Keratinocyte (primary cell): ENCODE measurements at regions not wholly inside any gene's neighbourhood (a gene's known extent, or its start where the extent isn't known, plus 50 kb on each side); places are given as distances from the start of the nearest gene placed in this dataset.

ENCODE experiments used
- EZH2 ChIP-seq: IDR thresholded peaks from one replicate; pipeline ENCODE4 v1.6.1; 2012; ENCODE audit warnings: inconsistent platforms, mild to moderate bottlenecking, low read length, moderate library complexity
- TF ChIP-seq, protein P1 (sequence below), 3 experiments: IDR thresholded peaks in 1 of 3; conservative IDR thresholded peaks in 1 of 3; optimal IDR thresholded peaks in 1 of 3; 2 replicates in 2 of 3; 3 replicates in 1 of 3; pipeline versions ENCODE3 to v1.5.1; 2011; ENCODE audit warnings: low read length in 3 of 3, mild to moderate bottlenecking in 3 of 3, moderate library complexity in 2 of 3, control low read depth in 1 of 3, inconsistent platforms in 1 of 3; ENCODE audit not compliant: insufficient read depth in 2 of 3; ENCODE audit errors: extremely low read depth in 1 of 3

DNA sequence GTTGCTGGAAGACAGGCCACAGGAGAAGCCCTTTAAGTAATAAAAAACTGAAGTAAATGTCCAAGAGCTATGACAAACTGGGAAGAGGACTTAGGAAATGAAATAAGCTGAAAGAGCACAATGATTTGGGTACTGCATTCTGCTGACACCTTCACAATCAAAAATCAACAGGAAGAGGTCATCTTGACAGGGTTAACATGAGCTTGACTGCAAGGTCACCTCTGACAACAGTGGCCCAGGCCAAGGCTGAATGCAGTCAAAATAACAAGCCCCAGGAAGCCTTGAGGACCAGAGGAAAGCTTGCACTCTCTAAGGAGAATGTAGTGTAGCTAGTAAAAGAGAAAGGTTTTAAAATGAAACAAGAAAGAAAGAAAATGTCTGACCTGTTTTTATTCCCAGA, 179.3 kb downstream of the SEC16B start:
- TF ChIP-seq, protein P1, sequence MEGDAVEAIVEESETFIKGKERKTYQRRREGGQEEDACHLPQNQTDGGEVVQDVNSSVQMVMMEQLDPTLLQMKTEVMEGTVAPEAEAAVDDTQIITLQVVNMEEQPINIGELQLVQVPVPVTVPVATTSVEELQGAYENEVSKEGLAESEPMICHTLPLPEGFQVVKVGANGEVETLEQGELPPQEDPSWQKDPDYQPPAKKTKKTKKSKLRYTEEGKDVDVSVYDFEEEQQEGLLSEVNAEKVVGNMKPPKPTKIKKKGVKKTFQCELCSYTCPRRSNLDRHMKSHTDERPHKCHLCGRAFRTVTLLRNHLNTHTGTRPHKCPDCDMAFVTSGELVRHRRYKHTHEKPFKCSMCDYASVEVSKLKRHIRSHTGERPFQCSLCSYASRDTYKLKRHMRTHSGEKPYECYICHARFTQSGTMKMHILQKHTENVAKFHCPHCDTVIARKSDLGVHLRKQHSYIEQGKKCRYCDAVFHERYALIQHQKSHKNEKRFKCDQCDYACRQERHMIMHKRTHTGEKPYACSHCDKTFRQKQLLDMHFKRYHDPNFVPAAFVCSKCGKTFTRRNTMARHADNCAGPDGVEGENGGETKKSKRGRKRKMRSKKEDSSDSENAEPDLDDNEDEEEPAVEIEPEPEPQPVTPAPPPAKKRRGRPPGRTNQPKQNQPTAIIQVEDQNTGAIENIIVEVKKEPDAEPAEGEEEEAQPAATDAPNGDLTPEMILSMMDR (optimal IDR thresholded peaks at IDR 0.05 in 1 of 3, IDR thresholded peaks at IDR 0.05 in 1 of 3, conservative IDR thresholded peaks at IDR 0.05 in 1 of 3; ENCODE audit: extremely low read depth in 1 of 3, insufficient read depth in 2 of 3, low read length in 3 of 3) = no peak
- no peak for TF ChIP-seq EZH2
